HG03045 (cell line): ENCODE measurements at regions not wholly inside any gene's neighbourhood (a gene's known extent, or its start where the extent isn't known, plus 50 kb on each side); places are given as distances from the start of the nearest gene placed in this dataset.

ENCODE experiments used
- ATAC-seq: cut with Tn5 transposase; IDR thresholded peaks from one replicate; pipeline ENCODE4 v1.9.1; 2021; ENCODE audit warnings: mild to moderate bottlenecking, moderate library complexity; ENCODE audit not compliant: unreplicated experiment

- ATAC-seq: no peak
These were observed 139.3 kb downstream of the IRF8 start for GRCh38 chr16:86037999-86038925.

DNA sequence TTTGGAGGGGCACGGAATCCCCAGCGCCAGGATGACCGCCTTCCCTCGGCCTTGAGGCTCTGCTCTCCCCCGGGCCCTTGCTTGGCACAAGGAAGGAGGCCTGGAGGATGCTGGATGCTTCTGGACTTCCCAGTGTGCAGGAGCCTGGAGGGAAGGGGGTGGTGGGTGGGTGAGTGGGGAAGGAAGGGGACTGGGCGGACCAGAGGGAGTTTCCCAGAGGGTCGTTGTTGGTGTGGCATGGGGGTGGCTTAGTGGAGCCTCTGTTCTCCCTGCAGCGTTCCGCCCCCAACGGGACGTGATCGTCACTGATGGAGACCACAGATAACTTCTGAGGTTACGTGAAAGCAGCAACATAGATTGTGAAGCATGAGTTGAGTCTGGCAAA lies 140.0 kb downstream of the IRF8 start:
- ATAC-seq: no peak

- no peak for ATAC-seq
These were observed 140.6 kb downstream of the IRF8 start for GRCh38 chr16:86039606-86040005.

- no peak for ATAC-seq
These were observed 141.5 kb downstream of the IRF8 start for GRCh38 chr16:86040496-86040895.

DNA sequence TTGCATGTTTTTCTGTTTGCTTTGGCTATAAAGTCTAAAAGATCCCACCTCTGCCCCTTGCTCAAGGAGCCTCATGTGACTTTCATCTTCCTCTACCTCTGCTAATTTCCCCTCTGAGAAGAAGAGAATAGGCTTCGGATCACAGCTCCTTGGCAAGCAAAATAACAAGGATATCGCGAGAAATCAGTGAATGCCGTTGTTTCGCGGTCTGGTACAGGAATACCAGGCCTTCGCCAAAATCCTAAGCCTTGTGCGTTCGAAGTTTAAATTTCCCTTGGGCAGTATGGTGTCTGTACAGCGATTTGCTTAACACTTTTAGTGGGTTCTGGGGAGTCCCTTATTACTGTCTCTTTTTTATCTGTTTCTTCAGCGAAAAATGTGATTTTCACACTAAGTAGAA lies 142.3 kb downstream of the IRF8 start:
- no peak for ATAC-seq

GRCh38 chr16:86041807-86042206 lies 142.8 kb downstream of the IRF8 start:
- no peak for ATAC-seq

- no peak for ATAC-seq
These were observed 143.4 kb downstream of the IRF8 start for GRCh38 chr16:86042393-86042792.

DNA sequence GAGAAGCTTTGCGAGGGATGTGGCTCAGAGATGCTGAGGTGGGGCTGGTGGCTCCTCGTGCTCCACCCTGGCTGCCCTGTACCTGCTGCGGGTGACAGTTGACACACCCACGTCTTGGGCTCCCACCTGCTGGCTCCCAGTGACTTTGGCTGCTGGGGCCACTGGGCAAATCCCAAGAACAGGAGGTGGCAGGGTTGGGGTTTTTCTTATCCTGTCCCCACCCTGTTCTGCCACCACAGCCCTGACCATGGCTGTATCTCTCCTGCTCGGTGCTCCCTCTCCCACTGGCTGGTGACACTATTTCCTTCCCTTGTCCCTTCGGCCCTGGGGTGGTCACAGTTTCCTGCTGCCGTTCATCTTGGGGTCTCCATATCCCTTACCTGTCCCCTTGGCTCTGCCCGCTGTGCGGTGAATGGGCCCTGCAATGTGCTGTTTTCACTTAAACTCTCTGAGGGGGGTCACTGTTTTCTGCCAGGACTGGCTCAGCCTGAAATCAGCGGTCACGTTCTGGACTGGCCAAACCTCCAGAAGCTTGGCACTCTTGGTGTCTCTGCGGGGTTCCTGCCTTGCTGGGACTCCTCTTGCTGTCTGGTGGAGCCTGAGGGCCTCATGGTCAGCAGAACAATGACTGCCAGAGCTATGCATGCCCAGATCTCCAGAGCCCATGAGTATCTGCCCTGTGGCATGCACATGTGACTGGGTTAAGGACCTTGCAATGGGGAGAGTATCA lies 144.2 kb downstream of the IRF8 start:
- ATAC-seq: no peak

DNA sequence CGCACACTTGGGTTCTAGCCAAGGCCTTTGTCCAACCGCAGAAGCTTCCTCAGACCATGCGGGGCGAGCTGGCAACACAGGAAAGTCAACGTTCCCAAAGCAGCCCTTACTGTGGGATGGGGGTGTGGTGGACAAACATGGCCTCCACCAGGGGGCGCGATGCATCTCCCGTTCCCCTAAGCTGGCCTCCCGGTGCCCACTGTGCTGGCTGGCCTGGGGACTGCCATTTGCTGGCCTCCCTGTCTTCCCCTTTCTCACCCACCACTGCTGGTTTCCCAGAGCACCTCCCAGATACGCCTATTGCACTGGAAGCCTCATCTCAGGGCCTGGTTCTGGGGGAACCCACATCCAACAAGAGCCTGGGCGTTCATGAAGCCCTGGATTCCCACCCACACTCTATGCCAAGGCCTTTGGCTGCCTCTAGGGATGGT lies 145.3 kb downstream of the IRF8 start:
- no peak for ATAC-seq

- no peak for ATAC-seq
These were observed 146.1 kb downstream of the IRF8 start for GRCh38 chr16:86044881-86045590.

DNA sequence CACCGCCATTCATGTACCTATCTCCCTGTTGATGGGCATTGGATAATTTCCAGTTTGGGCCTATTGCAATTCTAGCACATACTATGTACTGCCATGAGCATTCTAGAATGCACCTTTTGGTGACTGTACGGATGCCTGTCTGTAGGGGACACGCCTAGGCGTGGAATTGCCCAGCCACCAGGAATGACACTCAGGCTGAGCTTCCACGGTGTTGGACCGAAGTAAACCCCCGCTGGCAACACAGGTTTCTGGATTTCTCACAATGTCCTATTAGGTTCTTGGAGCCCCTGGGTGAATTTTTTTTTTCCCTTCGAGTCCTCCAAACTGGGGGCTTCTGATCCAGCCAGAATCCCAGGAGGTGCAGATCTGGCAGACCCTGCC lies 146.6 kb downstream of the IRF8 start:
- ATAC-seq: no peak

GRCh38 chr16:86046026-86046425 lies 147.1 kb downstream of the IRF8 start:
- ATAC-seq: no peak

GRCh38 chr16:86046667-86047270 lies 147.8 kb downstream of the IRF8 start:
- no peak for ATAC-seq

- no peak for ATAC-seq
These were observed 149.3 kb downstream of the IRF8 start for GRCh38 chr16:86048221-86048620.

GRCh38 chr16:86048882-86049585 lies 150.1 kb downstream of the IRF8 start:
- ATAC-seq: no peak

GRCh38 chr16:86049641-86050040 lies 150.7 kb downstream of the IRF8 start:
- ATAC-seq: no peak

DNA sequence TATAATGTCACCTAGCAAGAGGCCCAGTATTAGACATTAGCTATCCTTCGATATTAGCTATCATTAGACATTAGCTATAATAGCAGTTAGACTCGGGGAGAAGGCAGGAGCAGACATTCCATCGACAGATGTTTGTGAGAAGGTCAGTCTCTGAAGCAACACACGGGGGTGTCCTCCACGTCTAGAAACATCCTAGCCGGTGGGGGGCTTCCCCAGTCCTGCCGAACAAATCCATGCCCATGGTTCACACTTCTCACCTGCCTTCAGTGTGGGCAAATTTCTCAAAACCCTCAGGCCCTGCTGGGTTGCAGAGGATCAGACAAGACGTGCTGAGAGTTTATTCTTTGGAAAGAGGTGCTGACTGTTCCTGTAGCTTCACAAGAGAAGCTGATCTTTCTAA lies 151.1 kb downstream of the IRF8 start:
- no peak for ATAC-seq

- no peak for ATAC-seq
These were observed 151.8 kb downstream of the IRF8 start for GRCh38 chr16:86050591-86051367.

DNA sequence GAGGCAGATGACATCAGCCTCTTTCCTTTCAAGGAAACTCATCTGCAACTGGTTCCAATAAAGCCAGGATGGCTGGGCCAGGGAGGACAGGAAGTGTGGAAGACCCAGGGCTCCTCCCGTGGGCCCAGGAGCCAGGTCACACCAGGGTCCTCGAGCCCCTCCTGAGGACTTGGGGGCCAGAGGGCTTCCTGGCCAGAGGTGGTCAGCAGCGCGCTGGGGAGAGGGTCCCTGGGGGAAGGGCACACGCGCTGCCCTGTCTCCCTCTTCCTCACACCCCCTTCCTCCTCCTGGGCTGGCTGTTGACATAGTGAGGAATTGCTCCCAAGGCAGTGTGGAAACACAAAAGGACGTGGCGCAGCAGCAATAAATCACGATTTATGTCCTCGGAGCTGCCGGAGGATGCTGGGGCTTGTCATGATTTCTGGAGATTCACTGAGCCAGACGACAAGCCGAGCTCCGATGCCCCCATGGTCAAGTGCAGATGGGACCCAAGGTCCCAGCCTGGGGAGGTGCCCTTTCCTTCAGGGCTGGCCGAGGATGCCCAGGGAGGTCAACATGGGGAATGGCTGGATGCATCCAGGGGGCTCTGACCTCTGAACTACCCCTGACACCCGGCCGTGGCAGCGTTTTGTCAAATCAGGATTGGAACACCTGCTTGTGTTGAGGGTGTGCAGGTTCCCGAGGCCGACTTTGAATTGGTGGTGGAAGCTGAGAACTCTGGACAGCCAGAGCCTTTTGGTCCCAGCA lies 152.6 kb downstream of the IRF8 start:
- no peak for ATAC-seq
